IPS DF 4.7 (cell line): ENCODE measurements at regions not wholly inside any gene's neighbourhood (a gene's known extent, or its start where the extent isn't known, plus 50 kb on each side); places are given as distances from the start of the nearest gene placed in this dataset.
"Not testable (repeated sequence)": the region's sequence is repeated elsewhere in the genome, so short reads cannot be mapped to it uniquely, and the experiment has no call there.

ENCODE experiments used
- DNase-seq: peaks from one replicate; pipeline ENCODE4 v3.0.0-alpha.2; 2013; ENCODE audit warnings: low spot score; ENCODE audit errors: extremely low read depth

GRCh38 chr14:86766469-86766868, 1226.5 kb downstream of the GALC start:
- no peak for DNase-seq

GRCh38 chr14:86761611-86762010, 1231.4 kb downstream of the GALC start:
- no peak for DNase-seq

GRCh38 chr14:86756521-86757190, 1226.7 kb downstream of the FLRT2 start:
- no peak for DNase-seq

GRCh38 chr14:86750488-86750887, 1220.5 kb downstream of the FLRT2 start:
- not testable (repeated sequence) for DNase-seq

GRCh38 chr14:86739761-86740160, 1209.8 kb downstream of the FLRT2 start:
- no peak for DNase-seq

- not testable (repeated sequence) for DNase-seq
Measured at GRCh38 chr14:86731427-86731826, 1201.5 kb downstream of the FLRT2 start.

- no peak for DNase-seq
Measured at GRCh38 chr14:86723254-86723624, 1193.3 kb downstream of the FLRT2 start.

- DNase-seq: no peak
Measured at GRCh38 chr14:86722612-86723253, 1192.8 kb downstream of the FLRT2 start.

- DNase-seq: no peak
Measured at GRCh38 chr14:86714575-86714974, 1184.6 kb downstream of the FLRT2 start.

GRCh38 chr14:86714153-86714552, 1184.2 kb downstream of the FLRT2 start:
- DNase-seq: no peak

GRCh38 chr14:86712727-86713126, 1182.8 kb downstream of the FLRT2 start:
- no peak for DNase-seq

GRCh38 chr14:86712176-86712575, 1182.2 kb downstream of the FLRT2 start:
- no peak for DNase-seq

- DNase-seq: no peak
Measured at GRCh38 chr14:86708846-86709339, 1178.9 kb downstream of the FLRT2 start.

GRCh38 chr14:86707071-86707470, 1177.1 kb downstream of the FLRT2 start:
- no peak for DNase-seq

GRCh38 chr14:86683561-86683960, 1153.6 kb downstream of the FLRT2 start:
- no peak for DNase-seq

- no peak for DNase-seq
Measured at GRCh38 chr14:86675059-86675458, 1145.1 kb downstream of the FLRT2 start.

GRCh38 chr14:86673523-86673969, 1143.6 kb downstream of the FLRT2 start:
- DNase-seq: no peak

- DNase-seq: no peak
Measured at GRCh38 chr14:86672080-86672479, 1142.1 kb downstream of the FLRT2 start.

- no peak for DNase-seq
Measured at GRCh38 chr14:86665975-86666374, 1136.0 kb downstream of the FLRT2 start.

- DNase-seq: no peak
Measured at GRCh38 chr14:86662334-86662733, 1132.4 kb downstream of the FLRT2 start.

- DNase-seq: no peak
Measured at GRCh38 chr14:86654558-86655184, 1124.7 kb downstream of the FLRT2 start.

- no peak for DNase-seq
Measured at GRCh38 chr14:86652526-86652925, 1122.6 kb downstream of the FLRT2 start.
